Small intestine (tissue), 7 donors: ENCODE measurements at regions not wholly inside any gene's neighbourhood (a gene's known extent, or its start where the extent isn't known, plus 50 kb on each side); places are given as distances from the start of the nearest gene placed in this dataset.
A peak's percentile ranks its signal among the peaks of the same experiment; 100 is the strongest.

ENCODE experiments used
- DNase-seq, 2 donors: peaks; one replicate each; pipeline versions ENCODE4 v3.0.0 to v3.0.0-alpha.2; 2013
- FAIRE-seq: peaks from 2 replicates; lab custom pipeline; 2012; peaks lifted over from hg19 to GRCh38; lab: Jason Lieb, UNC
- H3K27ac ChIP-seq, 3 donors: one replicate each; pipeline ENCODE4 v1.5.1; 2013; ENCODE audit warnings: low read length in 2 of 3, mild to moderate bottlenecking in 2 of 3, control low read depth in 1 of 3, inconsistent platforms in 1 of 3, low read depth in 1 of 3, moderate library complexity in 1 of 3
- H3K27me3 ChIP-seq, 3 donors: one replicate each; pipeline ENCODE4 v1.6.1; 2013; ENCODE audit warnings: low read length in 3 of 3, inconsistent platforms in 1 of 3; ENCODE audit not compliant: control insufficient read depth in 3 of 3, insufficient read depth in 3 of 3
- H3K36me3 ChIP-seq, 3 donors: one replicate each; pipeline ENCODE4 v1.6.1; 2013; ENCODE audit warnings: low read length in 3 of 3, inconsistent platforms in 1 of 3, low read depth in 1 of 3, mild to moderate bottlenecking in 1 of 3, moderate library complexity in 1 of 3; ENCODE audit not compliant: control insufficient read depth in 3 of 3, insufficient read depth in 2 of 3
- H3K4me1 ChIP-seq, 3 donors: one replicate each; pipeline ENCODE4 v1.6.1; 2013; ENCODE audit warnings: low read length in 2 of 3, inconsistent platforms in 1 of 3, low read depth in 1 of 3, mild to moderate bottlenecking in 1 of 3, moderate library complexity in 1 of 3; ENCODE audit not compliant: control insufficient read depth in 3 of 3, insufficient read depth in 2 of 3
- H3K4me3 ChIP-seq, 3 donors: one replicate each; pipeline ENCODE4 v1.5.1; 2013; ENCODE audit warnings: low read length in 3 of 3, control low read depth in 1 of 3, inconsistent platforms in 1 of 3, low read depth in 1 of 3, mild to moderate bottlenecking in 1 of 3, moderate library complexity in 1 of 3
- H3K9me3 ChIP-seq, 2 donors: one replicate each; pipeline ENCODE4 v1.6.1; 2013; ENCODE audit warnings: low read depth in 1 of 2, low read length in 1 of 2; ENCODE audit not compliant: control insufficient read depth in 2 of 2, insufficient read depth in 1 of 2
- WGBS, 3 donors: extraction: QIAGEN DNeasy Blood & Tissue Kit; methylation state at CpG; one replicate each; pipeline ENCODE4 v1.1.7; 2013; 5-methylcytosine and 5-hydroxymethylcytosine counted together
- donor health status: healthy with polysubstance abuse.
- donor health status: control.
- donor health status: control.
- donor health status: Bipolar disorder and iron deficiency.
- donor health status: healthy.

GRCh38 chr4:185071236-185071811, 53.0 kb downstream of the HELT start:
- no peak overlapping the region for H3K27ac ChIP-seq
- FAIRE-seq (no peak), DNase-seq (no peak)
- WGBS, 3 donors: 65 to 80% (median 71%) methylated on average over 8 of the region's 8 CpGs
- H3K4me3 ChIP-seq: no peak overlapping the region
- H3K27me3 ChIP-seq: peaks cover 0 to 6% (median 0%) of the 10 kb centered on the region in 3 donors
- H3K36me3 ChIP-seq: no peaks in the 10 kb centered on the region
- H3K9me3 ChIP-seq: no peaks in the 10 kb centered on the region
- no peaks in the 10 kb centered on the region for H3K4me1 ChIP-seq

DNA sequence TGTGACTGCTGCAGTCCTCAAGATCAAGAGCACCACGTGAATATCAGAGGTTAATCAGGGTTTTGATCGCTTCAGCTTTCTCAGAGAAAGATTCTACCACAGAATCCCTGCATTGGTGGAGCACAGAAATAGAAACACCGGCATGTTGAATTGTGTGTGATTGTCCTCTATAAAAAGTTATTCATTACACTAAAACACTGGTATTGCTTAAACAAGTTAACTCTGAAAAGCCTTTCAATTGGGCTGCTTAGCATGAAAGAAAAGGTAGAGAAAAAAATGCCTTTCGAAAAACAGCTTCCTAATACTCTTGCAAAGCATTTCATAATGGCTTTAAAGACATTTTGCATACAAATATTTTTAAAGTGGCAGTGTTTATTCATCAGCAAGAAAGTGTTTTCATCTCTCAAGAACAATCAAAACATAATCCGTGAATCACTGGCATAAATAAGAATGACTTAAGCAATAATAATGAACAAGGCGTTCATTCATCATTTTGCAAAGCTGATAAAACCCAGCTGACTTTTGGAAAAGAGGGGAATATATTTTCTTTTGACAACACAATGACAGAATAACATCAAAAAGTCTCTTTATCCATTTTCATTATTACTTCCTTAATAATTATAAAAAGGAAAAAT, 61.1 kb downstream of the HELT start:
- Histone ChIP-seq H3K27ac (no peak overlapping the region), H3K27me3 (peaks cover 0 to 6% (median 2%) of the 10 kb centered on the region in 3 donors), H3K4me1 (no peaks in the 10 kb centered on the region), H3K36me3 (no peaks in the 10 kb centered on the region), H3K4me3 (no peak overlapping the region), H3K9me3 (no peaks in the 10 kb centered on the region)
- 30 to 50% (median 31%) methylated on average over 6 of the region's 6 CpGs for WGBS, 3 donors
- no peak for DNase-seq
- peak; percentile 30 for FAIRE-seq

DNA sequence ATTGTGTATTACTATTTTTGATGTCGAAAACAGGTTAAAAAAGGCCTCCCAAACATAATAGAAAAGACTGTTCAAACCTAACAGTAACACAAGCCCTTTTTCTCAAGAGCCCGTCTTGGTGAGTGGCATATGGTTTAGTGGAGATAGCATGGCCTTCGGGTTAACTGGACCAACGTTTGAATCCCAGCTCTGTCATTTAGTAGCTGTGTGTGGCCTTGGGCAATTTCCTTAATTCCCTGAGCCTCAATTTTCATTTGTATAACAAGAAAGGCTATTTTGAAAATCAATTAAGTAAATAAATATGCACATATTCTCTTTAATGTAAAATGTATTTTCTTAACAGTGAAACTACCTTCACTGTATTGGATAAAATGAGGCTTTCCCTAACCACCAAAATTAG, 62.3 kb downstream of the HELT start:
- H3K4me1 ChIP-seq: no peaks in the 10 kb centered on the region
- WGBS, 3 donors: 72 to 78% (median 73%) methylated on average over 4 of the region's 4 CpGs
- FAIRE-seq: no peak
- no peaks in the 10 kb centered on the region for H3K36me3 ChIP-seq
- DNase-seq: no peak
- H3K9me3 ChIP-seq: no peaks in the 10 kb centered on the region
- H3K27ac ChIP-seq: no peak overlapping the region
- H3K27me3 ChIP-seq: peaks cover 0 to 2% (median 0%) of the 10 kb centered on the region in 3 donors
- no peak overlapping the region for H3K4me3 ChIP-seq

GRCh38 chr4:185082561-185082960, 60.5 kb upstream of the SLC25A4 start:
- Histone ChIP-seq H3K9me3 (no peaks in the 10 kb centered on the region), H3K4me3 (no peak overlapping the region), H3K36me3 (no peaks in the 10 kb centered on the region), H3K4me1 (no peaks in the 10 kb centered on the region), H3K27me3 (peaks cover 2 to 6% (median 4%) of the 10 kb centered on the region in 3 donors), H3K27ac (no peak overlapping the region)
- no peak for FAIRE-seq
- WGBS, 3 donors: 65 to 68% (median 66%) methylated on average over 3 of the region's 3 CpGs
- no peak for DNase-seq

DNA sequence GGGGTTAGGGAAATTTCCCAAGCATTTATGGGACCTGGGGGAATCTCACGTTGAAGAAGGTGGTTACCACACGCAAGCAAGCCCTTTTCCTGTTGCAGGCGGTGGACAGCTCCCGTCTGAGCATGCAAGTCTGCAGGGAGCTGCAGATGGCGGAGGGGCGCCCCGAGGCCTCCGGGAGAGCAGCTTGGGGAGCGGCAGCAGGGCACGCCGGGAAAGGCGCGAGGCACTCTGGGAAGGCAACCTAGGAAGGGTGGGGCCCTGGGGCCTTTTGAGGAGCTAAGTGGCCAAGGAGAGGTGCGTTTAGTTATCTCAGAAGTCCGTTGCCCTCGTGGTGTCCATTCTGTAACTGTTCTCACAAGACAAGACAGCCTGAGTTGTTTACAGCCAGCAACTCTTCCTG, 57.0 kb upstream of the SLC25A4 start:
- Histone ChIP-seq H3K27ac (no peak overlapping the region), H3K4me3 (no peak overlapping the region), H3K36me3 (no peaks in the 10 kb centered on the region), H3K4me1 (no peaks in the 10 kb centered on the region), H3K9me3 (no peaks in the 10 kb centered on the region), H3K27me3 (peaks cover 2 to 6% (median 6%) of the 10 kb centered on the region in 3 donors)
- FAIRE-seq: no peak
- WGBS, 3 donors: 67 to 74% (median 70%) methylated on average over 16 of the region's 16 CpGs
- no peak for DNase-seq

GRCh38 chr4:185088899-185089298, 54.2 kb upstream of the SLC25A4 start:
- DNase-seq: no peak
- WGBS, 3 donors: 20 to 55% (median 36%) methylated on average over 6 of the region's 6 CpGs
- no peak for FAIRE-seq

GRCh38 chr4:185090592-185090991, 52.5 kb upstream of the SLC25A4 start:
- H3K27me3 ChIP-seq: peaks cover 2 to 6% (median 6%) of the 10 kb centered on the region in 3 donors
- DNase-seq: no peak
- FAIRE-seq: no peak
- H3K9me3 ChIP-seq: no peaks in the 10 kb centered on the region
- H3K4me3 ChIP-seq: no peak overlapping the region
- H3K27ac ChIP-seq: no peak overlapping the region
- H3K36me3 ChIP-seq: no peaks in the 10 kb centered on the region
- 63 to 73% (median 65%) methylated on average over 1 of the region's 1 CpG for WGBS, 3 donors
- no peaks in the 10 kb centered on the region for H3K4me1 ChIP-seq

More at GRCh38 chr4:185088899-185089298, 54.2 kb upstream of the SLC25A4 start:
- Histone ChIP-seq H3K27ac (no peak overlapping the region), H3K4me3 (no peak overlapping the region), H3K27me3 (peaks cover 2 to 6% (median 6%) of the 10 kb centered on the region in 3 donors), H3K36me3 (no peaks in the 10 kb centered on the region), H3K4me1 (no peaks in the 10 kb centered on the region), H3K9me3 (no peaks in the 10 kb centered on the region)

DNA sequence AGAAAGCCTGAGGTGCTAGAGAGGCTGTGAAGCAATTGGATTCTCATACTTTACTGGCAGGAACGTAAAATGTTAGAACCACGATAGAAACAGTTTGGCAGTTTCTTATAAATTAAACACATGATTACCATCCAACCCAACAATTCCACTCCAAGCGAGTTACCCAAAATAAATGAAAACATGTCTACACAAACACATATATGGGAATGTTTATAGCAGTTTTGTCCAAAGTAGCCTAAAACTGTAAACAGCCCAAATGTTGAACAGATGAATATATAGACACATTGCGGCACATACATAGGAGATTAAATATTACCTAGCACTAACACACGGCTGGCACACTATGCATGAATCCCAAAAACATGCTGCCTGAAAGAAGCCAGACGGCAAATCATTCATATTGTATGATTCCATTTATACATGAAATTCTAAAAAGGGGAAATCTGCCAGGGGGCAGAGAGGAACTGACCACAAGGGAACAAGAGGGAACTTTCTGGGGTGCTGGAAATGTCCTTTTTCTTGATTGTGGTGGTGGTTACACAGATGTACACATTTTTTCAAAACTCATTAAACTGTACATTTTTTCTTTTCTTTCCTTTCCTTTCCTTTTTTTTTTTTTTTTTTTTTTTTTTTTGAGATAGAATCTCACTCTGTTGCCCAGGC, 50.4 kb upstream of the SLC25A4 start:
- Histone ChIP-seq H3K27me3 (peaks cover 0 to 4% (median 0%) of the 10 kb centered on the region in 3 donors), H3K4me3 (no peak overlapping the region), H3K9me3 (no peaks in the 10 kb centered on the region), H3K36me3 (no peaks in the 10 kb centered on the region), H3K27ac (no peak overlapping the region), H3K4me1 (no peaks in the 10 kb centered on the region)
- 89 to 93% (median 89%) methylated on average over 6 of the region's 6 CpGs for WGBS, 3 donors
- FAIRE-seq: no peak
- DNase-seq: no peak
